Mucosa of descending colon (tissue), 3 donors: ENCODE measurements at regions not wholly inside any gene's neighbourhood (a gene's known extent, or its start where the extent isn't known, plus 50 kb on each side); places are given as distances from the start of the nearest gene placed in this dataset.
"Not testable (repeated sequence)": the region's sequence is repeated elsewhere in the genome, so short reads cannot be mapped to it uniquely, and the experiment has no call there.

Experiments
- ATAC-seq: fragments of 200-7000 bp; cut with Tn5 transposase; one replicate; pipeline ENCODE4 v1.9.1; 2020; ENCODE audit warnings: mild to moderate bottlenecking, moderate library complexity
- DNase-seq, 3 donors: peaks; one replicate each; pipeline ENCODE4 v3.0.0-alpha.2; 2020
- H3K36me3 ChIP-seq: fragments of 200-600 bp; one replicate; pipeline ENCODE4 v1.8.0; 2021; ENCODE audit warnings: low read depth, mild to moderate bottlenecking
- H3K4me1 ChIP-seq: fragments of 200-600 bp; one replicate; pipeline ENCODE4 v1.8.0; 2021; ENCODE audit warnings: low read depth, mild to moderate bottlenecking
- H3K4me3 ChIP-seq: fragments of 200-600 bp; one replicate; pipeline ENCODE4 v1.8.0; 2021; ENCODE audit warnings: mild to moderate bottlenecking
- H3K9me3 ChIP-seq: fragments of 200-600 bp; one replicate; pipeline ENCODE4 v1.8.0; 2021; ENCODE audit warnings: mild to moderate bottlenecking
- intact Hi-C, 2 donors: fragments of 100-400 bp; cut with DNase I in 1 of 2; cut with micrococcal nuclease in 1 of 2; formaldehyde crosslinking; loops; one replicate each; pipeline versions ENCODE4 v1.11.0 to v1.11.1; 2022; cut with DNase I, micrococcal nuclease
- TF ChIP-seq, protein P1 (sequence below): fragments of 200-600 bp; IDR thresholded peaks from one replicate; pipeline ENCODE4 v1.8.0; 2022; ENCODE audit warnings: antibody characterized with exemption, mild to moderate bottlenecking
- donor health status: DM: no; HTN: no; CAD: no; lungs with moderate emphysema.
- donor health status: DM: no; HTN: no; CAD: no.
- donor health status: DM: no; HTN: yes; CAD: no.

DNA sequence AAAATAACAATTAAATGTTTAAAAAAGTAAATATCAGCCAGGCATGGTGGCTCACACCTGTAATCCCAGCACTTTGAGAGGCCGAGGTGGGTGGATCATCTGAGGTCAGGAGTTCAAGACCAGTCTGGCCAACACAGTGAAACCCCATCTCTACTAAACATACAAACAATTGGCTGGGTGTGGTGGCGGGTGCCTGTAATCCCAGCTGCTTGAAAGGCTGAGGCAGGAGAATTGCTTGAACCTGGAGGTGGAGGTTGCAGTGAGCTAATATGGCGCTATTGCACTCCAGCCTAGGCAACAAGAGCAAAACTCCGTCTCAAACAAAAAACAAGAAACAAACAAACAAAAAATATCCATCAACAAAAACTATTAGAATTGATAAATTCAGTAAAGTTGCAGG, 77.5 kb downstream of the SNX5 start:
- intact Hi-C loops: loop anchor here in 1 of 2 donors (10.0 kb wide), 1 partner anchor 206 kb away; the partner anchor contains the start of gene RRBP1

DNA sequence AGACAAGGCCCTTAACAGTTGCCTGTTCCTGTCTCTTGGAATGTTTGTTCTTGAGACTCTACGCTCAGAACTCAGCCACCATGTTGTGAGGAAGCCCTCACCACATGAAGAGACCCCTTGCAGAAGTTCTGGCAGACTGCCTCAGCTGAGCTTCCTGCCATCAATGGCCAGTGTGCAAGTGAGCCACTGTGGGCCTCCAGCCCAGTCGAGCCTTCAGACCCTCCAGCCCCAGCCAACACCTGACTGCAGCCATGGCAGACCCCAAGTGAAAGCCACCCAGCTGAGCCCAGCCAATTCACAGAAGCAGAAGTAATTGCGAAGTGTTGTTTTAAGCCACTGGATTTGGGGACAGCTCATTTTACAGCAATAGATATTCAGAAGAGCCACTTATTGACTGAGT, 78.3 kb downstream of the SNX5 start:
- Histone ChIP-seq H3K4me3 (no peak overlapping the region), H3K36me3 (no peaks in the 10 kb centered on the region), H3K4me1 (peaks cover 10% of the 10 kb centered on the region), H3K9me3 (peaks cover 11% of the 10 kb centered on the region)
- intact Hi-C loops: loop anchor here in 1 of 2 donors (10.0 kb wide), 1 partner anchor 206 kb away; the partner anchor contains the start of gene RRBP1
- no peak for ATAC-seq
- DNase-seq: no peak
- TF ChIP-seq, protein P1, sequence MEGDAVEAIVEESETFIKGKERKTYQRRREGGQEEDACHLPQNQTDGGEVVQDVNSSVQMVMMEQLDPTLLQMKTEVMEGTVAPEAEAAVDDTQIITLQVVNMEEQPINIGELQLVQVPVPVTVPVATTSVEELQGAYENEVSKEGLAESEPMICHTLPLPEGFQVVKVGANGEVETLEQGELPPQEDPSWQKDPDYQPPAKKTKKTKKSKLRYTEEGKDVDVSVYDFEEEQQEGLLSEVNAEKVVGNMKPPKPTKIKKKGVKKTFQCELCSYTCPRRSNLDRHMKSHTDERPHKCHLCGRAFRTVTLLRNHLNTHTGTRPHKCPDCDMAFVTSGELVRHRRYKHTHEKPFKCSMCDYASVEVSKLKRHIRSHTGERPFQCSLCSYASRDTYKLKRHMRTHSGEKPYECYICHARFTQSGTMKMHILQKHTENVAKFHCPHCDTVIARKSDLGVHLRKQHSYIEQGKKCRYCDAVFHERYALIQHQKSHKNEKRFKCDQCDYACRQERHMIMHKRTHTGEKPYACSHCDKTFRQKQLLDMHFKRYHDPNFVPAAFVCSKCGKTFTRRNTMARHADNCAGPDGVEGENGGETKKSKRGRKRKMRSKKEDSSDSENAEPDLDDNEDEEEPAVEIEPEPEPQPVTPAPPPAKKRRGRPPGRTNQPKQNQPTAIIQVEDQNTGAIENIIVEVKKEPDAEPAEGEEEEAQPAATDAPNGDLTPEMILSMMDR: no peak

More for the DNA sequence above, 77.5 kb downstream of the SNX5 start:
- ATAC-seq, DNase-seq, H3K4me3 ChIP-seq, H3K36me3 ChIP-seq: not testable (repeated sequence)
- Histone ChIP-seq H3K9me3 (peaks cover 11% of the 10 kb centered on the region), H3K4me1 (peaks cover 10% of the 10 kb centered on the region)

DNA sequence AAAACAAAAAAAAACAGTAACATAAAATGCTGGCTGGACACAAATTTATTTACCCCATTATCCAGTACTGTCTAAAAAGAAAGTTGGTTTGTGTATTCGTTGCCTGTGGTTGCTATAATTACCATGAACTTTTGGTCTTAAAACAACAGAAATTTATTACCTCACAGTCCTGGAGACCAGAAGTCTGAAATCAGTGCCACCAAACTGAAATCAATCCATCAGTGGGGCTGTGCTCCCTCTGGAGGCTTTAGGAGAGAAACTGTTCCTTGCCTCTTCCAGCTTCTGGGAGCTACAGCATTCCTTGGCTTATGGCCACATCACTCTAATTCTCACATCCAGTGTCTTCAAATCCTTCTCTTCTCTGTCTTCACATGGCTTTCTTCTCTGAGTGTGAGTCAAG, 79.4 kb downstream of the SNX5 start:
- DNase-seq (no peak), ATAC-seq (peak; percentile 43)
- TF ChIP-seq, protein P1: no peak
- Histone ChIP-seq H3K4me1 (peaks cover 10% of the 10 kb centered on the region), H3K9me3 (peaks cover 11% of the 10 kb centered on the region), H3K4me3 (no peak overlapping the region), H3K36me3 (no peaks in the 10 kb centered on the region)
- intact Hi-C loops: loop anchor here in 1 of 2 donors (5.0 kb wide), 1 partner anchor 207 kb away; the partner anchor contains the start of gene RRBP1

DNA sequence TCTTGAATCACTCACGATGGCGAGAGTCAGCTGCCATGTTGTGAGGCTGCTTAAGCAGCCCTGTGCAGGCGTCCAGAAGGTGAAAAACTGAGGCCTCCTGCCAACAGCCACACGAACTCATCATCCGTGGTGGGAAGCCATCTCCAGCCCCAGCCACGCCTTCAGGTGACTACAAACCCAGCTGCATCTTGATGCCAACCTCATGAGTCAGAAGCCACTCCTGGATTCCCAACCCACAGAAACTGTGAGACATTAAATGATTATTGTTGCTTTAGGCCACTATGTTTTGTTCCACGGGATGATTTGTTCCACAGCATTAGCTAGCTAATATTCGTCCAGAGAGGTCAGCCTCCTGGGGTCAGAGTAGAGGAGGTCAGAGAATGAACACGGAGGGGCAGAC, 80.5 kb downstream of the SNX5 start:
- TF ChIP-seq, protein P1: no peak
- no peaks in the 10 kb centered on the region for H3K36me3 ChIP-seq
- peaks cover 11% of the 10 kb centered on the region for H3K9me3 ChIP-seq
- DNase-seq: no peak
- no peak overlapping the region for H3K4me3 ChIP-seq
- intact Hi-C loops: loop anchor here in 1 of 2 donors (5.0 kb wide), 1 partner anchor 206 kb away; the partner anchor contains the start of gene RRBP1
- H3K4me1 ChIP-seq: peaks cover 10% of the 10 kb centered on the region
- peak; percentile 78 for ATAC-seq

DNA sequence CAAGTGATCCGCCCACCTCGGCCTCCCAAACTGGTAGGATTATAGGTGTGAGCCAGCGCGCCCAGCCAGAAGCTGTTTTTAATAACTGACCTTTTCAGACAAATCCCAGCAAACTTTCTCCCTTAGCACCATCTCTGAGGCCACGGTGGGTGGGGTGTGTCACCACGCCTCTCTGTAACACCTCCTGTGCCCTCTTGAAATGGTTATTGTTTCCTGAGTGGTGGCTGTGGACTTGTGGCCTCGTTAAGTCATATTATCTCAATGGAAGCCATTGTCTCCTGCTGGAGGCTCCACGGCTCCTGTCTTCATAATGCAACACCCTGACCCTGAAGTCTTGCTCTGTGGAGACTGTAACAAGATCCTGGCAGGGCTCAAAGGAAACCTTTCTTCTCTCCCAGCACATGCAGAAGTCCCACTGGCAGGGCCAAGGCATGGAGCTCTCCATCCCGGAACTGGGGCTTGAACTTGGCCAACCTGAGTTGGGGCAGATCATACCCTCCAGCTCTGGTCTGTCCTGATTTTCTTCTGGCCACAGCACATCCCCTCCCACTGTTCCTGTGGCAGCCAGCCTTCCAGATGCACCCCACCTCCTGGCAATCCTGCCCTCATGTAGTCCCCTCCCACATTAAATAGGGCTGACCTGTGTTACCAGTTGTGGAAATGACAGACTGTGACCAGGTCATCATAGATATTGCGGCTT, 81.1 kb downstream of the SNX5 start:
- Histone ChIP-seq H3K9me3 (peaks cover 11% of the 10 kb centered on the region), H3K4me1 (peaks cover 10% of the 10 kb centered on the region), H3K4me3 (no peak overlapping the region), H3K36me3 (no peaks in the 10 kb centered on the region)
- intact Hi-C loops: loop anchor here in 1 of 2 donors (5.0 kb wide), 1 partner anchor 205 kb away; the partner anchor contains the start of gene RRBP1
- peak in 2 of 3 donors; percentile 55 to 59 for DNase-seq
- TF ChIP-seq, protein P1: no peak
- ATAC-seq: peak; percentile 78

DNA sequence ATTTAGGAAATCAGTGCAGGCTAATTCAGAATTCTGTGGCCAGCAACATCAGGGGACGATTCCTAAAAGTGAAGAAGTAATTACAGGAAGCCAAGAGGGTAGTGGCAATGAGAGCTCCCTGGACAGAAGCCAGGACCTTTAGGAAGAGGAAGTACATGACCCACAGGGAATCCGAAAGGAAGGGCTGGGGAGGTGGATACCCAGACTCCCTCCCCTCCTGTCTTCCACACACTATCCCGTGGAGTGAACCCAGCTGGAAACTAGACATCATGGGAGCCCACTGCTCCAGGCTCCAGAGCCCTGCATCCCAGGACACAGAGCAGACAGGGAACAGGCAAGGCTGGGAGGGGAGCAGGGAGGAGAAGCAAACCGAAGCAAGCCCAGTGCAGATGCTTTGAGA, 83.0 kb downstream of the SNX5 start:
- intact Hi-C loops: loop anchor here in 1 of 2 donors (5.0 kb wide), 1 partner anchor 203 kb away; the partner anchor contains the start of gene RRBP1
- ATAC-seq (peak; percentile 32), DNase-seq (peak in 1 of 3 donors; percentile 69)
- H3K4me3 ChIP-seq: no peak overlapping the region
- TF ChIP-seq, protein P1: no peak
- H3K36me3 ChIP-seq: no peaks in the 10 kb centered on the region
- peaks cover 11% of the 10 kb centered on the region for H3K9me3 ChIP-seq
- H3K4me1 ChIP-seq: peaks cover 10% of the 10 kb centered on the region
